Cardiac muscle cell (in vitro differentiated cells and primary cell): ENCODE measurements at regions not wholly inside any gene's neighbourhood (a gene's known extent, or its start where the extent isn't known, plus 50 kb on each side); places are given as distances from the start of the nearest gene placed in this dataset.
A peak's percentile ranks its signal among the peaks of the same experiment; 100 is the strongest.

Experiments
- DNase-seq, 2 donors: peaks; one replicate each; pipeline versions ENCODE4 v3.0.0 to v3.0.0-alpha.2; 2010 to 2017; ENCODE audit warnings: low read depth in 1 of 2, low spot score in 1 of 2
- H3K27ac ChIP-seq: fragments of 200-600 bp; sonication (generic); 2 replicates; pipeline ENCODE4 v1.5.1; 2016
- H3K27me3 ChIP-seq: fragments of 200-600 bp; sonication (generic); 2 replicates; pipeline ENCODE4 v1.6.0; 2016; ENCODE audit warnings: control low read depth
- H3K36me3 ChIP-seq: fragments of 200-600 bp; sonication (generic); 2 replicates; pipeline ENCODE4 v1.5.1; 2016; ENCODE audit warnings: control low read depth
- H3K4me1 ChIP-seq: fragments of 200-600 bp; sonication (generic); 2 replicates; pipeline ENCODE4 v1.8.1; 2017; ENCODE audit warnings: low read depth, mild to moderate bottlenecking, mixed run types
- H3K4me3 ChIP-seq: fragments of 200-600 bp; sonication (generic); 2 replicates; pipeline ENCODE4 v1.5.1; 2016; ENCODE audit warnings: mild to moderate bottlenecking
- H3K9me3 ChIP-seq: fragments of 200-600 bp; sonication (generic); 2 replicates; pipeline ENCODE4 v1.5.1; 2017; ENCODE audit warnings: low read depth, mild to moderate bottlenecking, control low read depth
- CTCF ChIP-seq: IDR thresholded peaks from 2 replicates; pipeline ENCODE4 v1.5.1; 2012; ENCODE audit warnings: low read depth, mild to moderate bottlenecking, low read length

- Histone ChIP-seq H3K27me3 (no peaks in the 10 kb centered on the region), H3K4me3 (no peak overlapping the region), H3K9me3 (no peaks in the 10 kb centered on the region), H3K4me1 (no peaks in the 10 kb centered on the region), H3K36me3 (no peaks in the 10 kb centered on the region), H3K27ac (no peak overlapping the region)
- TF ChIP-seq CTCF = no peak
- peak in 1 of 2 donors; percentile 57 for DNase-seq
These were observed 130.7 kb downstream of the UTRN start for GRCh38 chr6:144415835-144416237.

- no peaks in the 10 kb centered on the region for H3K36me3 ChIP-seq
- DNase-seq = no peak
- no peak overlapping the region for H3K4me3 ChIP-seq
- H3K27me3 ChIP-seq = no peaks in the 10 kb centered on the region
- H3K9me3 ChIP-seq = no peaks in the 10 kb centered on the region
- TF ChIP-seq CTCF = no peak
- H3K27ac ChIP-seq = no peak overlapping the region
- H3K4me1 ChIP-seq = no peaks in the 10 kb centered on the region
These were observed 131.1 kb downstream of the UTRN start for GRCh38 chr6:144416244-144416643.

GRCh38 chr6:144416773-144417172 lies 131.6 kb downstream of the UTRN start:
- no peak for TF ChIP-seq CTCF
- H3K4me1 ChIP-seq = no peaks in the 10 kb centered on the region
- H3K27ac ChIP-seq = no peak overlapping the region
- no peaks in the 10 kb centered on the region for H3K36me3 ChIP-seq
- no peaks in the 10 kb centered on the region for H3K27me3 ChIP-seq
- no peak for DNase-seq
- H3K9me3 ChIP-seq = no peaks in the 10 kb centered on the region
- no peak overlapping the region for H3K4me3 ChIP-seq

GRCh38 chr6:144417681-144418080 lies 132.5 kb downstream of the UTRN start:
- H3K4me1 ChIP-seq = peaks cover 1% of the 10 kb centered on the region
- H3K27ac ChIP-seq = no peak overlapping the region
- DNase-seq = no peak
- TF ChIP-seq CTCF = no peak
- no peaks in the 10 kb centered on the region for H3K9me3 ChIP-seq
- H3K4me3 ChIP-seq = no peak overlapping the region
- H3K36me3 ChIP-seq = no peaks in the 10 kb centered on the region
- H3K27me3 ChIP-seq = no peaks in the 10 kb centered on the region

GRCh38 chr6:144418959-144419545 lies 133.9 kb downstream of the UTRN start:
- no peaks in the 10 kb centered on the region for H3K36me3 ChIP-seq
- no peak for TF ChIP-seq CTCF
- no peak overlapping the region for H3K27ac ChIP-seq

GRCh38 chr6:144423167-144423566 lies 138.0 kb downstream of the UTRN start:
- TF ChIP-seq CTCF = no peak
- no peaks in the 10 kb centered on the region for H3K27me3 ChIP-seq
- H3K4me3 ChIP-seq = no peak overlapping the region
- DNase-seq = peak in 1 of 2 donors; percentile 57
- H3K27ac ChIP-seq = peak overlapping the region; percentile 39
- no peaks in the 10 kb centered on the region for H3K9me3 ChIP-seq
- H3K4me1 ChIP-seq = peaks cover 13% of the 10 kb centered on the region
- peaks cover 7% of the 10 kb centered on the region for H3K36me3 ChIP-seq

More at GRCh38 chr6:144418959-144419545, 133.9 kb downstream of the UTRN start:
- Histone ChIP-seq H3K4me3 (no peak overlapping the region), H3K9me3 (no peaks in the 10 kb centered on the region), H3K27me3 (no peaks in the 10 kb centered on the region), H3K4me1 (peaks cover 13% of the 10 kb centered on the region)
- DNase-seq = no peak
